ENCODE measurements at regions not wholly inside any gene's neighbourhood (a gene's known extent, or its start where the extent isn't known, plus 50 kb on each side); places are given as distances from the start of the nearest gene placed in this dataset.
"Not testable (repeated sequence)": the region's sequence is repeated elsewhere in the genome, so short reads cannot be mapped to it uniquely, and the experiment has no call there.

DNA sequence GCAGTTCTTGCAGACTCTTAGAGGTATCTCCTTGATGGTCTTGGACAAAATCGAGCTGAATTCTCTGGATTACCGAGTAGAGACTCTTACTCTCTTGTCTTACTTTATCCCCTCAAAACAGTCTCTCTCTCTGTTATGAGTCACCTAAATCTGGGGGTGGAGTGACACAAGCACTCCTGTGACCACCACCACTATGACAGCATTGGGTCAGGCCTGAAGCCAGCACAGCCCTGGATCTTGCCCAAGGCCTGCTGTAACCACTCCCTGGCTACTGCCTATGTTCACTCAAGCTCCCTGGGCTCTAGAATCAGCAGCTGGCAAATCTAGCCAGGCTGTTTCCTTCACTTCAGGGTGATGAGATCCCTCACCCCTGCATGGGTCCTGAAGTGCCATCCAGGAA is 662.5 kb downstream of the LUZP2 start:
- no peak for DNase-seq

DNA sequence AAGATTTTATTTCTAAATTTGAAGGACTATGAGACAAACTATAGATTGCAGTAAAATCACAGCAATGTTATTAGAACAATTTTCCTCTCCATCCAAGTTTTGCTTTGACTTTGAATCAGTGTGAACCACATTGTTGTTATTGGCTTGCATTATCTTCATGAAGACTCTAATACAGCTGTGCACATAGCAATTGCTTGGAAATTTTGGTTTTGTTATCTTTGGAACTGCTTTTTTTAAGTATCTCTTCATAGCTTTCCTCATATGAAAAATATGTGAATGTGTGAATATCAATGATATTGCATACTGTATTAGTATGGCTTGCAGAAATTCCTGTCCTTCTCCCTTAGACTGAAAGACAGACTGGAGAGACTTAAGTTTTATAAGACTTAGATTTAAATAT is 666.6 kb downstream of the LUZP2 start:
- no peak for DNase-seq

DNA sequence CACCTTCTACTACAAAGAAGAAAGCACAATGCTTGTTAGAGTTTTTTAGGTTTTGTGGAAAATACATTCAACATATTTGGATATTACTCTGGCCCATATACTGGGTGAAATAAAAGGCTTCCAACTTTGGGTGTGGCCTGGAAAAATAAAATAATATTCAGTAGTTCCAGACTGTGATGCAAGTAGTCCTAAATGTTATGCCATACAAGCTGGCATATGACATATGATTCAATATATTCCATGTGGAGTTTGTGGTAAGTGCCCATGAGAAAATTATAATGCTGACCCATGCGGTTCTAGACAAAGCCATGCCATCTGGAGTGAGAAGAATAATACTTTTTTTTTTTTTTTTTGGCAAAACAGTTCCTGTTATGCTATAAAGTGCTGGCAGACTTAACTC is 683.3 kb downstream of the LUZP2 start:
- no peak for DNase-seq

DNA sequence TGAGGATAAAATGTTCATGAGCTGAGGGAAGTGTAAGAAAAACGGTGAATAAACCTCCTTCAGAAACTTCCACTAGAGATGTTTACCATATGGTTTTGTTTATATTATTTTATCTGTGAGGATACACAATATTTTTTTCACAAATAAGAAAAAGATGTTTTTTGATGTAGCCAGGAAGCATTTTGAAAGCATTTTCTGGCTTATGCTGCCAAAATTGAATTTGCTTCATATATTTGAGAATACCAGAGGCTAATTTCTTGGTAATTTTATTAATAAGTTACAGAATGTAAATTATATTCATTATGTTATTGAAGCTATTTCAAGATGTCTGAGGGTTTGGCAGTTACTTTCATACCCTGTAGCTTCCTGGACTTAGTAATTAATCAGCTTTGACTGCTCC is 686.6 kb downstream of the LUZP2 start:
- no peak for DNase-seq

DNA sequence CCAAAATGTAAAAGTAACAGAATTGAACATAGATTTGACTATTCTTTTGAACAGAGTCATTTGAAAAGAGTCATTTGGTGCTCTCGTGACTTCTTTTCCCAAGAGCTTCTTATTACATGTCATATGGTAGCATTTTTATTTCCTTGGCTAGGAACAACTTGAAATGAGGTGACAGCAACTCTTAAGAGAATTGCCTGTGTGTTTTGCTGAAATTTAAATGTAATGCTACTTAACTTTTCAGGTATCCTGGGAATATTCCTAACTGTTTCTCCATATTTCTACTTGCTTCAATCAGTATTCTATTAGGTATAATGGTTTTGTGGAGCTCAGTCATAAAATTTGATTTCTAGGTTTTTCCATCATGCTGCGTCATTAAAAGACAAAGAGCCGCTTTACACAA is 700.7 kb downstream of the LUZP2 start:
- DNase-seq = no peak

DNA sequence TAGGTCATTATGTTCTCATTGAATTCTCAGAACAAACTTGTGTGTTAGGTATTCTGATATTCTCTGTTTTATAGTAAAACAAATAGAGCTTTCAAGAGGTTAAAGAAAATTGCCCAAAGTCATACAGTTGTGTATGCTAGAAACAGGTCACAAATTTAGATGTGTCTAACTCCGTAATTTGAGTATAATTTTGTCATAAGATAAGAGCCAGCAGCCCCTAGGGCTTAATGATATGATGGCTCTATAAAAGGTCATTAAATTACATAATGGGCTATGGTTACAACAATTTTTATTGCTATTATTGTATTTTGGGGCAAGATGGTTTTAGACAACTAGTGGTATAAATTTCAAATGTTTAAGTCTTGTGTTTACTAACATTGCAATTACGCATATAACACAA is 701.9 kb downstream of the LUZP2 start:
- no peak for DNase-seq

DNA sequence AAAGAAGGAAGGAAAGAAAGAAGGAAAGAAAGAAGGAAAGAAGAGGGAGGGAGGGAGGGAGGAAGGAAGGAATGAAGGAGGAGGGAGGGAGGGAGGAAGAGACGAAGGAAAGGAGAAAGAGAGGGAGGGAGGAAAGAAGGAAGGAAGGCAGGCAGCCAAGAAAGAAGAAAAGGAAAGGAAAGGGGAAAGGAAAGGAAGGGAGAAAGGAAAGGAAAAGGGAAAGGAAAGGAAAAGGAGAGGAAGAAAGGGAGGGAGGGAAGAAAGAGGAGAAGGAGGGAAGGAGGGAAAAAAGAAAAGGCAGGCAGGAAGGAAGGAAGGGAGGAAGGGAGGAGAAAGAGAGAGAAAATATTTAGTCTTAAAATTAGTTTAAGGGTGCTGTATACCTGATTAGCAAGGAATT is 704.1 kb downstream of the LUZP2 start:
- DNase-seq = no peak

DNA sequence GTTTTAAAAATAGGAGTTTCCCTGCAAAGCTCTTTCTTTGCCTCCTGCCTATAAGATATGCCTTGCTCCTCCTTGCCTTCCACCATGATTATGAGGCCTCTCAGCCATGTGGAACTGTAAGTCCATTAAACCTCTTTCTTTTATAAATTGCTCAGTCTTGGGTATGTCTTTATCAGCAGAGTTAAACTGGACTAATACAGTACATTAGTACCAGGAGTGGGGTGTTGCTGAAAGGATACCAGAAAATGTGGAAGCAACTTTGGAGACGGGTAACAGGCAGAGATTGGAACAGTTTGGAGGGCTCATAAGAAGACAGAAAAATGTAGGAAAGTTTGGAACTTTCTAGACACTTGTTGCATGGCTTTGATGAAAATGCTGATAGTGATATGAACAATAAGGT is 709.9 kb downstream of the LUZP2 start:
- DNase-seq = no peak

DNA sequence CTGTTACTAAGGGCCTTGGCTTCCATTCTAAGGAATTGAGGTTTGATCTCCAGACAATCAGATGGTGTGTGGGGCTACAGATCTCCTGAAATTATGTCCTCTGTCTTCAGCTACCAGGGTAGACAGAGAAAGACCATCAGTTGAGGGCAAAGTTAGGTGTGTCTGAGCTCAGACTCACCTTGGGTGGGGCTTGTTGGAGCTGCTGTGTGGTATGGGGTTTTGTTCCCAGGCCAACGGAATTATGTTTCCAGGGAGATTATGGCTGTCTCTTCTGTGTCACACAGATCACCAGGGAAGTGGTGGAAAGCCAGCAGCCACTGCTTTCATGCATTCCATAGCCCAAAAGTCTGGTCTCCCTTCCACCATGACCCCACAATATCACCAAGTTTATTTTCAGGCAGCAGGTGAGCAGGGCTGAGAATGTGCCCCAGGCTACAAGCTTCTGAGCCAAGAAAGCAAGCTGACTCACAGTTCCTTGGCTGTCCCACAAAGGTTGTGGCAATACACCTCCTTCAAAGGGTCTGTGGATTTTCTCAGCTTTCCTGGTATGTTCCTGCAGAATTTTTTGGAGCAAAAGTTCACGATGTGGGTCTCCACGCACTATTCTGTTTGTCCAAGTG is 714.9 kb downstream of the LUZP2 start:
- no peak for DNase-seq

DNA sequence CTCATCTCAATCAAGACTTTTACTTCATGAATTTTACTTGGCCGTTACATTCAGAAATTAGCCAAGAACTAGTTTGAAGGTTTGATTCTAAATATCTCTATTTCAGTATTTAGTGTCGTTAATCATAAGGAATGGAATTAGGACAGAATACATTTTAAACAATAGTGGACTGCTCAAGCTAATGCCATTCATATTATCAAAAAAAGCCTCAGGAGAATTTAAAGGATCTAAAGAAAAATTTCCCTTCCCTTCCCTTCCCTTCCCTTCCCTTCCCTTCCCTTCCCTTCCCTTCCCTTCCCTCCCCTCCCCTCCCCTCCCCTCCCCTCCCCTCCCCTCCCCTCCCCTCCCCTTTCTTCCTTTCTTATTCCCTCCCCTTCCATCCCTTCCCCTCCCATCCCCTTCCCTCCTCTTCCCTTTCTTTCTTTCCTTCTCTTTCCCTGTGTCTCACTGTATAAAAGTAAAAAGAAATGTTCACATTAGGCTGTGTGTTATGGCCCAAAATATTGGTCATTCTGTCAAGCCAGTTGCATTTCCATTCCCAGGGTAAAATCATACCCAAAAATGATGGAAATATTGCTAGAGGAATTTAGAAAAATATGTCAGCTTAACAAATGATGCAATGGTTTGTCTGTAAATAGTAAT is 717.8 kb downstream of the LUZP2 start:
- DNase-seq = no peak

DNA sequence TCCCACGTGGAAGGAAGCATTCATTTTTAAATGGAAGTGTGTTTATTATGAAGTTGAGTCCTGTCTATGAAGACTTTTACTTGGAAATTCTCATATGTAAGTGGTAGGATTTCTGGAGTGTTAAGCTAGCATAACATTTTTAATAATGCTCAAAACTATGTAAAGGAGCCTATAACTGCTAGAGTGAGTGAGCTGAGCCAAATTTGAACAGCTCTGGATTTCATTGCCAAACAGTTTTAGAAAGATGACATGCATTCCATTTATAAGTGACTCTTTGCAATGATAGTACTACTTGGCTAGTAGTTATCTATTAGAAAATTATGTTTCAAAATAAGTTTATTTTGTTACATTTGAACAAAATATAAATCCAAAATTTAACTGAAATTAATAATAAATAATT is 721.2 kb downstream of the LUZP2 start:
- DNase-seq = no peak

DNA sequence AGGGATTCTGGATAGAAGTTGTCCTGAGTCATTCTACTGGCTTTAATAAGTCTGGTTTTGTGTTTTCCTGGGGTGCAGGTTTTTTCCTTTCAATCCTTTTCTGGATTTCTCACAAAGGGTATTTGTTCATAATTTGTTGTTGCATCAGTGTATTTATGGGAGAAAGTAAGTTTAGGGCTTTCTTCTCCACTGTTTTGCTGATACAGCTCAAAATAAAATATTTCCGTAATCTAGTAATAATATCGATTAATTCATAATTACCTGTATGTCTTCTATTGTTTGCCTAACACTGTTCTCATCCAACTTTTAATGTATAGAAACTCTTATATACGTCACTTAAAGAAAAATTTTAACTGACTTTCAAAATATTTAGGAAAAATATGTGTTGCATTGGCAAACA is 728.2 kb downstream of the LUZP2 start:
- no peak for DNase-seq

DNA sequence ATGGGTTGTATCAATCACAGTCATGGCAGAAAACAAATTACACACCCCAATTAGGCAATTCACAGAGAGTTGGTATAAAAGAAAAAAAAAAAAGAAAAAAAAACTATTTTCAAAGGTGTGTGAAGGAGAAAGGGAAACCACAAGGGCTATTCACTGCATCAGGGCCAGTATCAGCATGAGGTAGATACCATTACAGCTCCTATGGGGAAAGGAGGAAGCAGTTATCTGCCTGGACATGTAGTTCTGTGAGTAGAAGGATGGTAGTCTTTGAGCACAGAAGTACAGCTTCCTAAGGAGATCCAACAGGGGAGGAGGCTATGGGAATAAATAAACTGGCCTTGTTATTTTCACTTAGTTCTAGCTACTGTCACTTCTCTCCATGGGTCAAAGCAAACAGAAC is 746.1 kb downstream of the LUZP2 start:
- no peak for DNase-seq

DNA sequence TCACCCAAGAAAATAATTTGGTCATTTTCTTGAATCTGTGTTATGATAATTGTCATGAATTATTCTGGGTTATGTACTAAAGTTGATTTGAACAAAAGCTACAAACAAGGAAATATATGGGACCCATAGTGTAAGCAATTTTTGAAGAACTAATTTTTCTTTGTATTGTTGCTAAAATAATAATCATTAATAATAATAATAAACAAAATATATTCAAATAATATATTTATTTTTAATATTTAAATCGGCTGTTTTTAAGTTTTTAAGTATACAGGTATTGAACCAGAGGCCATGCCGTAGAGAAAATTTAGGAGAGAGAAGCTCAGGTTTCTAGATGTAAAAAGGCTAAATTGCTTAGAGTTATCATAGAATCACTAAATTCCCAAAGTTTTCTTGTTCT is 747.3 kb downstream of the LUZP2 start:
- no peak for DNase-seq

DNA sequence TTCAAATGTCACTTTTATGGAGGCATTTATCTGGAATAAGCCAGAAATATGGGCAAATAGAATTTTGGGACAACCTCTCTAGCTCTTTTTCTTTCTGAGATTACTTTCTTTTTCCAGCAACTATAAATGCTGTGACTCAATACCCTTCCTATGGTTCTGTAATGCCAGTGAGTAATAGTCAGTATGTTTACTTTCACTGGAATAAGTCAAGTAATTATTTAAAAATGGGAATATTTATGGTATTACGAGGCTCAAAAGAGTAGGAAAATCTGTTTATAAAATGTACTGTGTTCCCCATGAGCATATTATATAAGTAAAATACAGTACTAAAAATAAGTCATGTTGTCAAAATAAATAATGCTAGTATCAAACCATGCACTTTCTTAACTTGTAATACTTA is 750.5 kb downstream of the LUZP2 start:
- DNase-seq = no peak

DNA sequence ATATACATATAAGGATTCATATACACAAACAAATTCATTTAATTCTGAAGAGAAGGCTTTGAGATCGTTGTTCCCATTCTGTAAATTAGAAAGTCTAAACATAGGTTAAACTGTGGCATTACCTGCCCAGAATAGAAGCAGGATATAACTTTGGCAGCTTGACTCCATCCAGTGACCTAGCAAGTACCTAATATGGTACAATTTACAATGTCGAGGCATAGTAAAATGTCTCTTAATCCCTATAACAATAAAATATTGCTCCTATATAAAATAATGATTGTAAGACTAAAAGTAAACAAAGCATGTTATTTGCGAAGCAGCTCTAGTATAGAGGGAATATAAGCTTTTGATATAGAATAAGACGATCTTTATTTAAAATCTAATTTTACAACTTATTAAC is 756.0 kb downstream of the LUZP2 start:
- no peak for DNase-seq

DNA sequence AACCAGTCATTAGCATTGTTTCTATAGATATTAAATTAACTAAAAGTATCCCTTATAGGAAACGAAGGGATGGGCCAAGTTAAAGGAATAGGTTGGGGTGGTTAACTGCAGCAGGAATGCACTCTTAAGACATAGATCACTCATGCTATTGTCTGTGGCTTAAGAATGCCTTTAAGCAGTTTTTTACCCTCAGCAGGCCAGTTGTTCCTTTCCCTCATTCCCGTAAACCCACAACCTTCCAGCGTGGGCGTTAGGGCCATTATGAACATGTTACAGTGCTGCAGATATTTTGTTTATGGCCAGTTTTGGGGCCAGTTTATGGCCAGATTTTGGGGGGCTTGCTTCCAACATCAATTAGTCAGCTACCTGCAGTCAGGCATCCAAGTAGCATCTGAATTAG is 767.0 kb downstream of the LUZP2 start:
- not testable (repeated sequence) for DNase-seq

DNA sequence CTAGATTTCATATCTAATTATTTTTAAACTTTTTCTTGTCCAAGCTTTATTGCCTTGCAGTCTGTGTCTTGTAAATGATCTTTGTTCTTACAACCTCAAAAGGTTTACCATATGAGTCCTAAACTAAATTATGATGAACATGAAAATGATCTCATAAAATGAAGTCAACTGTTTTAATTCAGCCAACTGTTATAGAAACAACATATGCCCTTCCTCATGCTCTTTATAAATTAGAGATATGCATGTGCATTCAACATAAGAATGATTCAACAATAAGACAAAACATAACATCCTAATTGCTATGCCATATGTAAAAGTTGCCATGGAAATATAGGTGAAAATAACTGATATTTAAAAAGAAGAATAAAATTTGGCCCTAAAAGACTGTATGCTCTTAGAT is 774.4 kb downstream of the LUZP2 start:
- DNase-seq = no peak

DNA sequence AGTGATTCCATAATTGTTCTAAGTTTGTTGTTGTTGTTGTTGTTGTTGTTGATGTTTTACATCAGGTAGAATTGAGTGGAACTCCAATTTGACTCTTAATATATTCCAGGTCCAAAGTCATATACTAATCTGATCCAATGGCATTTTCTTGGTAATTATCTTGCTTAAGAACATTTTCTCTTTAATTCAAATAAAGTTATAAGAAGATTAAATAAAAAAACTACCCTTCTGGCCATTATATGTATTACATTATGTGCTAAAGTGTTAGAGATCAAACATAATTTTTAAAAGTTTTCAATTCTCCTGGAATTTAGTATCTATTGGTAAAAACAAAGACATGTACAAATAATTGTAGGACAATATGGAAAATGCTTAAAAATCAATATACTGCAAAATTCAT is 775.4 kb downstream of the LUZP2 start:
- DNase-seq = no peak

DNA sequence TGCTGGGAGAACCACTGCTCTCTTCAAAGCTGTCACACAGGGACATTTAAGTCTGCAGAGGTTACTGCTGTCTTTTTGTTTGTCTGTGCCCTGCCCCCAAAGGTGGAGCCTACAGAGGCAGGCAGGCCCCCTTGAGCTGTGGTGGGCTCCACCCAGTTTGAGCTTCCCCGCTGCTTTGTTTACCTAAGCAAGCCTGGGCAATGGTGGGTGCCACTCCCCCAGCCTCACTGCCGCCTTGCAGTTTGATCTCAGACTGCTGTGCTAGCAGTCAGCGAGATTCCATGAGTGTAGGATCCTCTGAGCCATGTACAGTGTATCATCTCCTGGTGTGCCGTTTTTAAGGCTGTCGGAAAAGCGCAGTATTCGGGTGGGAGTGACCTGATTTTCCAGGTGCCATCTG is 784.0 kb downstream of the LUZP2 start:
- DNase-seq = not testable (repeated sequence)

DNA sequence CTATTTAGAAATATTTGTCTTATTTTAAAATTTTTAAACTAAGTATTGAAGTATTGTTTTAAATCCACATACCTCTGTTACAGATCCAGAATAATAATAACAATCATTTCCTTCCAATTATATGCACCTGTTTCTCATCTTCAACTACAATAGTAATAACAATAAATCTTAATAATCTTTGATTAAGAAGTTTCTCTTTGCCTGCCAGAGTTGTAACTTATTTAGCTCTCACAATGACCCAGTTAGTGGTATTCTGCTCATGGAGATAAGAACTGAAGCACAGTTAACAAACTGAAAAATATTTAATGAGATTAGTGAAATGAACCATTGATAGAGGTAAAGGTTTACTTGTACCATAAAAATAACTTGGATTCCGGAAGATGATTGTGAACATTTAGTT is 796.3 kb downstream of the LUZP2 start:
- no peak for DNase-seq

DNA sequence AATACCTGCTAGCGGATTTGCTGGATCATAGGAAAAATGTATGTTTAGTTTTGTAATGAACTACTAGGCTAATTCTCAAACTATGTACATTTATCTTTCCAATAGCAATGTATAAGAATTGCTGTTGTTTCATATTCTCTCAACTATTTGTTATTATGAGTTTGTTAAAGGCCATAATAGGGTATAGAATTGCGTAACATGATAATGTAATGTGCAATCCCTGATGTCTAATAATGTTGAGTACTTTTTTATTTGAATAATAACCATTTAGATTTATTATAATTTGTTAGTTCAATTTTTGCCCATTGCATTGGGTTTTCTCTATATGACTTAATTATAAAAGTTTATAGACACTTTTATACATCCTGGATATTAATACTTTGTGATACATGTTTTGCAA is 801.6 kb downstream of the LUZP2 start:
- no peak for DNase-seq

DNA sequence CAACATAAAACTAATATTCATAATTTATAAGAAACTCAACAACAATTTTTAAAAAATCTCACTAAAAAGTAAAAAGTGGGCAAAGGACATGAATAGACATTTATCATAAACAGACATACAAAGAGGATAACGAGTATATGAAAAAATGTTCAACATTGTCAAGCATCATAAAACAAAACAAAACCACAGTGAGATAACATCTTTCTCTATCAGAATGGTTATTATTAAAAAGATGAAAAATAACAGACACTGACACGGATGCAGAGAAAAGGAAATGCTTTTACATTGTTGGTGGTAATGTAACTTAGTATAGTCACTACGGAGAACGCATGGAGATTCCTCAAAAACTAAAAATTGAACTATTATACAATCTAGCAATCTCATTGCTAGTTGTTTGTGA is 813.0 kb downstream of the LUZP2 start:
- DNase-seq = no peak

DNA sequence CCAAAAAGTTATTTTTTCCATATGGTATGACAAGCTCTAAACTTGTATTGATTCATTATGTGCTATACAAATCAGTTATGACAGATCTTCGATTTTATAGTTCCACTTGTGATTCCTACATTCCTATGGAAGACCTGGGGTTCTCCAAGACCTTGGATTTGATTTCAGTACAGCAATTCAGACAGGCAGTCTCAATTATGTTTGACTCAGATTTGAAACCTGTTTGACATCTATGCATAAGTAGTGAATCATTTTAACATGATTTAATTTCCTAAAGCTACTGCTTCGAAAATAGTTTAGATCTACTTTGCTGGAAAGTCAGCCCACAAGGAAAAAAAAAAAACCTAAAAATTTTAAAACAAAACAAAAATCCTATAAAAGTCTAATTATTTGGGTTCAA is 820.4 kb downstream of the LUZP2 start:
- DNase-seq = no peak

DNA sequence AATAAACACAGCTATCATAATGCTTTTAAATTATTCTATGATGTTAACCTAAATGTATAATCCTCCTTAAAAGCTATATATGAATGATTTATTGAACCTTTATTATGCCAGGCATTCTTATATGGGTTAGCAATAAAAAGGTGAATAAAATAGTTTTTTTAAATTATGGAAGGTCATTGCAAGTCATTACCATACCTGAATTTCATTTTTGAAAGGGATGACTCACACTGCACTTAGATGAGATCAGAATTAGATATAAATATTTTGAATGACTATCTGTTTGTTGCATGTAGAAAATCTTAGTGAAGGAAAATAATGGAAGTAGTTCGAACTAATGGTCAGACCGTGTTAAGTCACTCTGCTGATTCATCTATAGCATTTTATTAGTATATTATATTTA is 822.3 kb downstream of the LUZP2 start:
- DNase-seq = no peak

DNA sequence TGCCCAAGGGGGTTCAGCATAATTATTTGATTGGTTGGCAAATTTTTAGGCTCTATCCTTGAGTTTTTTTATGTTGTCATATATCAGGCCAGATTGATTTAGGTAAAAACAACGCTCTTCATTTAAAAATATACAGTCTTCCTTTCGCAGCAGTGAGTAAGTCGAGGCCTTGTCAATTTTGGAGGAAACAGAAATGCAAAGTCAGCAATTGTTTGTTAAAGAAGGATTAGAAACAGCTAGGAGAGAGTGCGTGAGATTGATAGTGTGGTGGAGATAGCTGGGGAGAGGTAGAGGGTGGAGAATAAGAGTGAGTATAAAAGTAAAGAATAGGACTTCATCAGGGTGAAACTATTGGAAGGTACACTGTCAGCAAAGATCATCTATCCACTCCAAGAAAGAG is 830.8 kb downstream of the LUZP2 start:
- DNase-seq = no peak
